ENCODE measurements at regions not wholly inside any gene's neighbourhood (a gene's known extent, or its start where the extent isn't known, plus 50 kb on each side); places are given as distances from the start of the nearest gene placed in this dataset.

GRCh38 chr9:81445331-81445921 is 243.9 kb downstream of the TLE1 start:
- TF ChIP-seq CTCF (IDR thresholded peaks at IDR 0.05) (no peak), POLR2A (IDR thresholded peaks at IDR 0.05) (no peak)

All from vagina (tissue), 2 donors.